Activated T-cell treated with anti-CD3 and anti-CD28 coated beads, Interleukin-2, amount 50 U/mL, for 4 hours (primary cell): ENCODE measurements at regions not wholly inside any gene's neighbourhood (a gene's known extent, or its start where the extent isn't known, plus 50 kb on each side); places are given as distances from the start of the nearest gene placed in this dataset.

ENCODE experiments used
- ATAC-seq, 2 donors: fragments of 200-7000 bp; cut with Tn5 transposase; one replicate each; pipeline ENCODE4 v1.10.0; 2021
- DNase-seq: peaks from one replicate; pipeline ENCODE4 v3.0.0-alpha.2; 2020
- H3K27me3 Mint-ChIP-seq: one replicate; pipeline ENCODE4 v1.8.0; 2021; ENCODE audit warnings: low read depth, mixed read lengths
- H3K36me3 Mint-ChIP-seq: one replicate; pipeline ENCODE4 v1.8.0; 2022; ENCODE audit warnings: mixed read lengths; ENCODE audit not compliant: insufficient read depth
- H3K4me1 Mint-ChIP-seq: one replicate; pipeline ENCODE4 v1.8.0; 2021; ENCODE audit warnings: low read depth, mixed read lengths
- H3K4me3 Mint-ChIP-seq: one replicate; pipeline ENCODE4 v1.8.0; 2021; ENCODE audit warnings: mild to moderate bottlenecking, moderate library complexity, mixed read lengths
- H3K9me3 Mint-ChIP-seq: one replicate; pipeline ENCODE4 v1.8.0; 2021; ENCODE audit warnings: mixed read lengths

- Mint-ChIP-seq H3K9me3 (peaks cover 3% of the 10 kb centered on the region), H3K27me3 (peaks cover 53% of the 10 kb centered on the region), H3K36me3 (no peaks in the 10 kb centered on the region), H3K4me3 (no peak overlapping the region), H3K4me1 (no peaks in the 10 kb centered on the region)
- ATAC-seq (no peak), DNase-seq (no peak)
These were observed 206.9 kb downstream of the MELK start for GRCh38 chr9:36779582-36779981.

GRCh38 chr9:36780186-36780585 lies 207.5 kb downstream of the MELK start:
- Mint-ChIP-seq H3K36me3 (no peaks in the 10 kb centered on the region), H3K4me3 (no peak overlapping the region), H3K9me3 (no peaks in the 10 kb centered on the region), H3K27me3 (peaks cover 49% of the 10 kb centered on the region), H3K4me1 (no peaks in the 10 kb centered on the region)
- DNase-seq (no peak), ATAC-seq (peak in 1 of 2 donors; percentile 14)

- no peaks in the 10 kb centered on the region for H3K36me3 Mint-ChIP-seq
- H3K27me3 Mint-ChIP-seq = peaks cover 46% of the 10 kb centered on the region
- H3K4me3 Mint-ChIP-seq = no peak overlapping the region
- no peaks in the 10 kb centered on the region for H3K9me3 Mint-ChIP-seq
- ATAC-seq = no peak
- DNase-seq = no peak
- H3K4me1 Mint-ChIP-seq = no peaks in the 10 kb centered on the region
These were observed 208.8 kb downstream of the MELK start for GRCh38 chr9:36781533-36781932.
